ENCODE measurements at regions not wholly inside any gene's neighbourhood (a gene's known extent, or its start where the extent isn't known, plus 50 kb on each side); places are given as distances from the start of the nearest gene placed in this dataset.
A peak's percentile ranks its signal among the peaks of the same experiment; 100 is the strongest.

DNA sequence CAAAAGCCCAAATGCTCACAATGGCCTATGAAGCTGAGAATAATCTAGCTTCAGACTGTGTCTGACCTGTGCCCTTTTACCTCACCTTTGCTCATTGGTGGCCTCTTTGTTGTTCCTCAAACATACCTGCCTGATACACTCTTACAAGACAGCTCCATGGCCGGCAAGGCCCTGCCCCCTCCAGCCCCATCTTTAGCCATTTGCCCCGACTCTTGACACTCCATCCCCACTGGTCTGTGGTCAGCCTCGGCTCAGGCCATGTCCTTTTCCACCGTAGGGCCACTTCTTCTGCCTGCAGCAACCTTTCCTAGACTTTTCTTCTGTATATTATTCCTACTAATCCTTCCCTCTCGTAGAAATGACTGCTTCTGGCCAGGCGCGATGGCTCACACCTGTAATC is 265.2 kb downstream of the RPS24 start:
- H3K4me1 ChIP-seq (ENCODE audit: control insufficient read depth, insufficient read depth, low read length) = peaks cover 11% of the 10 kb centered on the region
- H3K36me3 ChIP-seq (ENCODE audit: control insufficient read depth, insufficient read depth, low read length) = no peaks in the 10 kb centered on the region
- no peak overlapping the region for H3K27ac ChIP-seq (ENCODE audit: low read depth, low read length)
- H3K4me3 ChIP-seq (ENCODE audit: low read depth, low read length) = no peak overlapping the region
- H3K9ac ChIP-seq (ENCODE audit: low read depth, low read length) = no peak overlapping the region
- no peaks in the 10 kb centered on the region for H3K27me3 ChIP-seq (ENCODE audit: control insufficient read depth, insufficient read depth, low read length)
- H3K9me3 ChIP-seq (ENCODE audit: control insufficient read depth, insufficient read depth, low read length) = no peaks in the 10 kb centered on the region

GRCh38 chr10:78299851-78300468 is 266.3 kb downstream of the RPS24 start:
- H3K36me3 ChIP-seq (ENCODE audit: control insufficient read depth, insufficient read depth, low read length) = no peaks in the 10 kb centered on the region
- no peak overlapping the region for H3K27ac ChIP-seq (ENCODE audit: low read depth, low read length)
- no peak overlapping the region for H3K9ac ChIP-seq (ENCODE audit: low read depth, low read length)
- no peaks in the 10 kb centered on the region for H3K9me3 ChIP-seq (ENCODE audit: control insufficient read depth, insufficient read depth, low read length)
- H3K4me3 ChIP-seq (ENCODE audit: low read depth, low read length) = no peak overlapping the region
- H3K27me3 ChIP-seq (ENCODE audit: control insufficient read depth, insufficient read depth, low read length) = peaks cover 6% of the 10 kb centered on the region; the same call in 1 of the 2 replicates
- peaks cover 10% of the 10 kb centered on the region for H3K4me1 ChIP-seq (ENCODE audit: control insufficient read depth, insufficient read depth, low read length)

GRCh38 chr10:78300526-78300925 is 266.9 kb downstream of the RPS24 start:
- Histone ChIP-seq H3K9me3 (ENCODE audit: control insufficient read depth, insufficient read depth, low read length) (no peaks in the 10 kb centered on the region), H3K4me1 (ENCODE audit: control insufficient read depth, insufficient read depth, low read length) (peaks cover 12% of the 10 kb centered on the region), H3K4me3 (ENCODE audit: low read depth, low read length) (no peak overlapping the region), H3K36me3 (ENCODE audit: control insufficient read depth, insufficient read depth, low read length) (no peaks in the 10 kb centered on the region), H3K27ac (ENCODE audit: low read depth, low read length) (no peak overlapping the region), H3K9ac (ENCODE audit: low read depth, low read length) (no peak overlapping the region), H3K27me3 (ENCODE audit: control insufficient read depth, insufficient read depth, low read length) (peaks cover 6% of the 10 kb centered on the region; the same call in 1 of the 2 replicates)

DNA sequence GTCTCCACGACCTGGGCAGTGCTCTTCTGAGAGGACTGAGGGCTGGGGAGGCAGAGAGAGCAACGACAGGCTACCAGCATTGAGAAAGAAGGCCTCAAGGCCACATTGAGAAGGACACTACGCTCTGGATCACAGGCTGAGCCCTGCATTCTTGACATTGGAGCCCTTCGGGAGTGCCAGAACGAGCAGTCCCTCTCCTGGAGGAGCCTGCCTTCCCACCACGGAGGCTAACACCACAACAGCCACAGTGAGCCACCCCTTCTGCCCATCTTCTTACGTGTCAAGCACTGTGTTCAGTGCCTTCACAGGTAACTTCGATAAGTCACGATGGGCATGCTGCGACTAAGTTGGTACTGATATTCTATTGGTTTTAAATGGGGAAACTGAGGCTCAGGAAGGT is 267.8 kb downstream of the RPS24 start:
- Histone ChIP-seq H3K27me3 (ENCODE audit: control insufficient read depth, insufficient read depth, low read length) (peaks cover 6% of the 10 kb centered on the region; the same call in 1 of the 2 replicates), H3K9ac (ENCODE audit: low read depth, low read length) (no peak overlapping the region), H3K4me1 (ENCODE audit: control insufficient read depth, insufficient read depth, low read length) (peaks cover 18% of the 10 kb centered on the region), H3K9me3 (ENCODE audit: control insufficient read depth, insufficient read depth, low read length) (no peaks in the 10 kb centered on the region), H3K4me3 (ENCODE audit: low read depth, low read length) (no peak overlapping the region), H3K27ac (ENCODE audit: low read depth, low read length) (no peak overlapping the region), H3K36me3 (ENCODE audit: control insufficient read depth, insufficient read depth, low read length) (no peaks in the 10 kb centered on the region)

- peak overlapping the region; percentile 75 for H3K27ac ChIP-seq (ENCODE audit: low read depth, low read length)
- peaks cover 18% of the 10 kb centered on the region for H3K4me1 ChIP-seq (ENCODE audit: control insufficient read depth, insufficient read depth, low read length)
- peaks cover 6% of the 10 kb centered on the region; the same call in 1 of the 2 replicates for H3K27me3 ChIP-seq (ENCODE audit: control insufficient read depth, insufficient read depth, low read length)
- H3K9ac ChIP-seq (ENCODE audit: low read depth, low read length) = 0 out of 2 replicates have a peak overlapping the region, but pooled peaks have one; percentile 73
- H3K9me3 ChIP-seq (ENCODE audit: control insufficient read depth, insufficient read depth, low read length) = no peaks in the 10 kb centered on the region
- H3K36me3 ChIP-seq (ENCODE audit: control insufficient read depth, insufficient read depth, low read length) = no peaks in the 10 kb centered on the region
- H3K4me3 ChIP-seq (ENCODE audit: low read depth, low read length) = peak overlapping the region; percentile 72
These were observed 268.5 kb downstream of the RPS24 start for GRCh38 chr10:78301891-78302738.

DNA sequence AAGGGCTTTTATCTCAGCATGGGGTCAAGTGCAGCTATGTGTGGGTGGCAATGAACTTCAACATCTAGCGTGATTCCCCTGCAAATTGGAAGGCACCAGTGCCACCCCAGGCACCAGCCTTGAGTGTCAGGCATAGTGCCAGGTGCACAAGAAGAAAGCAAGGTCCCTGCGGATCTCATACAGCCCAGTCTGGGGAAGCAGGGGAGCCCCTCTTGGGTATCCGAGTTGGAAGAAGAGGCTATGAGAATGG is 269.0 kb downstream of the RPS24 start:
- Histone ChIP-seq H3K9me3 (ENCODE audit: control insufficient read depth, insufficient read depth, low read length) (no peaks in the 10 kb centered on the region), H3K27ac (ENCODE audit: low read depth, low read length) (peak overlapping the region; percentile 75), H3K4me3 (ENCODE audit: low read depth, low read length) (peak overlapping the region; percentile 72), H3K9ac (ENCODE audit: low read depth, low read length) (peak overlapping the region; percentile 73; the same call in 1 of the 2 replicates), H3K4me1 (ENCODE audit: control insufficient read depth, insufficient read depth, low read length) (peaks cover 18% of the 10 kb centered on the region), H3K36me3 (ENCODE audit: control insufficient read depth, insufficient read depth, low read length) (no peaks in the 10 kb centered on the region), H3K27me3 (ENCODE audit: control insufficient read depth, insufficient read depth, low read length) (peaks cover 6% of the 10 kb centered on the region; the same call in 1 of the 2 replicates)

- Histone ChIP-seq H3K9me3 (ENCODE audit: control insufficient read depth, insufficient read depth, low read length) (no peaks in the 10 kb centered on the region), H3K4me1 (ENCODE audit: control insufficient read depth, insufficient read depth, low read length) (peaks cover 18% of the 10 kb centered on the region), H3K27ac (ENCODE audit: low read depth, low read length) (peak overlapping the region; percentile 75), H3K27me3 (ENCODE audit: control insufficient read depth, insufficient read depth, low read length) (peaks cover 6% of the 10 kb centered on the region; the same call in 1 of the 2 replicates), H3K9ac (ENCODE audit: low read depth, low read length) (peak overlapping the region; percentile 73), H3K4me3 (ENCODE audit: low read depth, low read length) (peak overlapping the region; percentile 72), H3K36me3 (ENCODE audit: control insufficient read depth, insufficient read depth, low read length) (no peaks in the 10 kb centered on the region)
These were observed 269.6 kb downstream of the RPS24 start for GRCh38 chr10:78302989-78303854.

DNA sequence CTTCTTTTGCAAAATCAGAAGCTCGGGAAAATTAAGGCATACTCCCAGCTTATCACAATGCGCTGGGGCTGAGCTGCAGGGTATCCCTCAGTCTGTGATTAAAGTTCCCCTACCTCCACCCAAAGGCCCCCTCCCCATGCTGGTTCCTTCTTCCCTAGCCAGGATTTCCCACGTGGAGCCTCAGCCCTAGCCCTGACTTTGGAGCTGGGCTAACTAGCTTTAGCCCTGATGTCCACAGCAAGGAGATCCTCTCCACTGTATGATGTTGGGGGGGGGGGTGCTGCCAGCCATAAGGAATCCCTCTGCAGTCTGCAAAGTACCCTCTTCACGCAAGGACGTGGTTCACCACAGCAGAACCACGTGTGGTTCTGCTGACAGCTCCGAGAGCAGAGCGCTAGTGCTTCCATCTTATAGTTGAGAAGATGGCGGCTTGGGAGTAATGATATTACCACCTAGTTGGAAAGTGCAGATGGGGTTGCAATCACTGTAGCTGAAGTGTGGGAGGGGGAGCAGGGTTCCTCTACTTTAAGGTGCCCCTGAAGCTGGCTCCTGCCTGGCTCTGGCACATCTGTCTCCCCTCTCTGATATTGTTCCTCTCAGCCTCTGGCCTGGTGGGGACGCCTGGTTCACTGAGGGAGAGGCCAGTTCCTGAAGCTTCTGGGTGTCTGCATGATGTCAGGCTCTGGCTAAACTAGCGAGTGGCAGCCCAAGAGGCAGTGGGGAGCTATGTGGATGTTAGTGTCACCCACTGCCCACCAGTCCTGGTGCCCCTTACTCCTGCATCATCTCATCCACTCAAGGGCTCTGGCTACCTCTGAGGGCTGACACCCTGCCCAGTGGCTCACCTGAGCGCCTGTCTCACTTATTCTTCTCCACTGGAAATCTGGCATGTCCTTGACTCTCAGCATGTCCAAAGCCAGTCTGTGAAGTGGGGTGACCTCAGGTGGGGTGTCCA is 270.7 kb downstream of the RPS24 start:
- no peaks in the 10 kb centered on the region for H3K9me3 ChIP-seq (ENCODE audit: control insufficient read depth, insufficient read depth, low read length)
- H3K4me1 ChIP-seq (ENCODE audit: control insufficient read depth, insufficient read depth, low read length) = peaks cover 18% of the 10 kb centered on the region
- no peaks in the 10 kb centered on the region for H3K36me3 ChIP-seq (ENCODE audit: control insufficient read depth, insufficient read depth, low read length)
- H3K4me3 ChIP-seq (ENCODE audit: low read depth, low read length) = no peak overlapping the region
- no peak overlapping the region for H3K9ac ChIP-seq (ENCODE audit: low read depth, low read length)
- no peak overlapping the region for H3K27ac ChIP-seq (ENCODE audit: low read depth, low read length)
- H3K27me3 ChIP-seq (ENCODE audit: control insufficient read depth, insufficient read depth, low read length) = peaks cover 6% of the 10 kb centered on the region; the same call in 1 of the 2 replicates

- Histone ChIP-seq H3K9ac (ENCODE audit: low read depth, low read length) (no peak overlapping the region), H3K4me3 (ENCODE audit: low read depth, low read length) (no peak overlapping the region), H3K27ac (ENCODE audit: low read depth, low read length) (no peak overlapping the region), H3K36me3 (ENCODE audit: control insufficient read depth, insufficient read depth, low read length) (no peaks in the 10 kb centered on the region), H3K9me3 (ENCODE audit: control insufficient read depth, insufficient read depth, low read length) (no peaks in the 10 kb centered on the region), H3K27me3 (ENCODE audit: control insufficient read depth, insufficient read depth, low read length) (peaks cover 6% of the 10 kb centered on the region; the same call in 1 of the 2 replicates), H3K4me1 (ENCODE audit: control insufficient read depth, insufficient read depth, low read length) (peaks cover 18% of the 10 kb centered on the region)
These were observed 271.6 kb downstream of the RPS24 start for GRCh38 chr10:78305311-78305710.

DNA sequence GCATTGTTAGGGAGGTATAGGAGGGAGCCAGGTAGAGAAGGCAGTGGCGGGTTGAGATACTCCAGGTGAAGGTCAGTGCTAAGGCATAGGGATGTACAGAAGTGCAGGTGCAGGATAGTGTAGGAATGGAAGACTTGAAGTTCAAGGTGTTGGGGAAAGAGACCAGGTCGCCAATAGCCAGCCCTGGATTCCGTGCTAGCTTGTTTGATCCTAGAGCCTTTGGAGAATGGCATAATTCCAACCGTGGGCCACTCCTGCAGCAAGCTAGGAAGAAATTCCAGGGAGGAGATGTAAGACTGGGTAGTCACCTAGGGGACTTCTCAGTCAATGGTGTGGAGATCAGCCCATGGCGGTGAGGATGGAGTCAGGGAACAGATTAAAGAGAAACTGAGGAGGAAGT is 272.7 kb downstream of the RPS24 start:
- Histone ChIP-seq H3K9ac (ENCODE audit: low read depth, low read length) (no peak overlapping the region), H3K27ac (ENCODE audit: low read depth, low read length) (no peak overlapping the region), H3K9me3 (ENCODE audit: control insufficient read depth, insufficient read depth, low read length) (no peaks in the 10 kb centered on the region), H3K4me1 (ENCODE audit: control insufficient read depth, insufficient read depth, low read length) (peaks cover 18% of the 10 kb centered on the region), H3K27me3 (ENCODE audit: control insufficient read depth, insufficient read depth, low read length) (peaks cover 6% of the 10 kb centered on the region; the same call in 1 of the 2 replicates), H3K4me3 (ENCODE audit: low read depth, low read length) (no peak overlapping the region), H3K36me3 (ENCODE audit: control insufficient read depth, insufficient read depth, low read length) (no peaks in the 10 kb centered on the region)
